Right lobe of liver (tissue), 4 donors: ENCODE measurements at regions not wholly inside any gene's neighbourhood (a gene's known extent, or its start where the extent isn't known, plus 50 kb on each side); places are given as distances from the start of the nearest gene placed in this dataset.

Experiments used
- CTCF ChIP-seq, 4 donors: fragments of 200-600 bp in 3 of 4; fragments of 450-650 bp in 1 of 4; IDR thresholded peaks; one replicate each; pipeline versions ENCODE4 v1.5.1 to v1.8.0; 2016 to 2022; ENCODE audit warnings: antibody characterized with exemption in 4 of 4, mild to moderate bottlenecking in 2 of 4
- POLR2A ChIP-seq: fragments of 450-650 bp; IDR thresholded peaks from one replicate; pipeline ENCODE4 v1.6.1; 2017; ENCODE audit warnings: antibody characterized with exemption, mild to moderate bottlenecking
- donor health status: DM: no; HTN: no; CAD: no.
- donor health status: DM: no; HTN: no; CAD: no.
- donor health status: DM: no; HTN: yes; CAD: no.

GRCh38 chr5:174649391-174649790 is 75.0 kb upstream of the MSX2 start:
- TF ChIP-seq CTCF (IDR thresholded peaks at IDR 0.05) (no peak), POLR2A (no peak)
